Liver (tissue), 6 donors: ENCODE measurements at regions not wholly inside any gene's neighbourhood (a gene's known extent, or its start where the extent isn't known, plus 50 kb on each side); places are given as distances from the start of the nearest gene placed in this dataset.
"Not testable (repeated sequence)": the region's sequence is repeated elsewhere in the genome, so short reads cannot be mapped to it uniquely, and the experiment has no call there.

ENCODE experiments used
- DNase-seq: peaks from one replicate; pipeline ENCODE4 v3.0.0-alpha.2; 2017; ENCODE audit warnings: low spot score
- H3K27ac ChIP-seq, 2 donors: one replicate each; pipeline ENCODE4 v1.7.0; 2013; ENCODE audit warnings: inconsistent platforms in 2 of 2, low read length in 2 of 2, control low read depth in 1 of 2, low read depth in 1 of 2, mild to moderate bottlenecking in 1 of 2
- H3K27me3 ChIP-seq, 4 donors: one replicate each; pipeline versions ENCODE4 v1.6.1 to v1.7.0; 2013; ENCODE audit warnings: low read length in 3 of 4, inconsistent platforms in 1 of 4, mild to moderate bottlenecking in 1 of 4, moderate library complexity in 1 of 4; ENCODE audit not compliant: control insufficient read depth in 4 of 4, insufficient read depth in 4 of 4
- H3K36me3 ChIP-seq, 4 donors: one replicate each; pipeline versions ENCODE4 v1.6.1 to v1.7.0; 2013; ENCODE audit warnings: low read length in 3 of 4, mild to moderate bottlenecking in 3 of 4, low read depth in 1 of 4, moderate library complexity in 1 of 4; ENCODE audit not compliant: control insufficient read depth in 4 of 4, insufficient read depth in 3 of 4
- H3K4me1 ChIP-seq, 4 donors: one replicate each; pipeline versions ENCODE4 v1.6.1 to v1.7.0; 2013; ENCODE audit warnings: low read length in 3 of 4, mild to moderate bottlenecking in 3 of 4, moderate library complexity in 1 of 4; ENCODE audit not compliant: control insufficient read depth in 4 of 4, insufficient read depth in 4 of 4
- H3K4me3 ChIP-seq, 3 donors: one replicate each; pipeline versions ENCODE4 v1.6.1 to v1.7.0; 2013; ENCODE audit warnings: low read length in 3 of 3, control low read depth in 1 of 3, low read depth in 1 of 3, mild to moderate bottlenecking in 1 of 3
- H3K9ac ChIP-seq, 2 donors: one replicate each; pipeline ENCODE4 v1.7.0; 2013; ENCODE audit warnings: low read length in 2 of 2, mild to moderate bottlenecking in 2 of 2, moderate library complexity in 2 of 2, control low read depth in 1 of 2, low read depth in 1 of 2
- H3K9me3 ChIP-seq, 4 donors: one replicate each; pipeline versions ENCODE4 v1.6.1 to v1.7.0; 2013; ENCODE audit warnings: low read length in 3 of 4; ENCODE audit not compliant: control insufficient read depth in 4 of 4
- WGBS: extraction: QIAGEN DNeasy Blood & Tissue Kit; methylation state at CpG from one replicate; pipeline ENCODE4 v1.1.7; 2013; 5-methylcytosine and 5-hydroxymethylcytosine counted together
- donor health status: healthy.
- donor health status: healthy.
- donor health status: healthy.

DNA sequence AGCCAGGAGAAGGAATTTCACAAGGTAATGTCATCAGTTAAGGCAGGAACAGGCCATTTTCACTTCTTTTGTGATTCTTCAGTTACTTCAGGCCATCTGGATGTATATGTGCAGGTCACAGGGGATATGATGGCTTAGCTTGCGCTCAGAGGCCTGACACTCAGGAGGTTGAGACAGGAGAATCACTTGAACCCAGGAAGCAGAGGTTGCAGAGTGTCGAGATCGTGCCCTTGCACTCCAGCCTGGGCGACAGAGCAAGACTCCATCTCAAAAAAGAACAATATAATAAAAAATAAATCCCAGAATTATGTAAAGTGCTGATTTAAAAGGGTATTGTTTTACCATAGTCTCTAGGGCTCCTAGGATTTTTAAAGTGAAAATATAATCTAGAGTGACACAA, 235.9 kb upstream of the FAM240B start:
- not testable (repeated sequence) for H3K27ac ChIP-seq, H3K9ac ChIP-seq, DNase-seq, H3K27me3 ChIP-seq, H3K4me3 ChIP-seq, H3K9me3 ChIP-seq, H3K4me1 ChIP-seq, H3K36me3 ChIP-seq
- WGBS: 78% methylated on average over 4 of the region's 4 CpGs

DNA sequence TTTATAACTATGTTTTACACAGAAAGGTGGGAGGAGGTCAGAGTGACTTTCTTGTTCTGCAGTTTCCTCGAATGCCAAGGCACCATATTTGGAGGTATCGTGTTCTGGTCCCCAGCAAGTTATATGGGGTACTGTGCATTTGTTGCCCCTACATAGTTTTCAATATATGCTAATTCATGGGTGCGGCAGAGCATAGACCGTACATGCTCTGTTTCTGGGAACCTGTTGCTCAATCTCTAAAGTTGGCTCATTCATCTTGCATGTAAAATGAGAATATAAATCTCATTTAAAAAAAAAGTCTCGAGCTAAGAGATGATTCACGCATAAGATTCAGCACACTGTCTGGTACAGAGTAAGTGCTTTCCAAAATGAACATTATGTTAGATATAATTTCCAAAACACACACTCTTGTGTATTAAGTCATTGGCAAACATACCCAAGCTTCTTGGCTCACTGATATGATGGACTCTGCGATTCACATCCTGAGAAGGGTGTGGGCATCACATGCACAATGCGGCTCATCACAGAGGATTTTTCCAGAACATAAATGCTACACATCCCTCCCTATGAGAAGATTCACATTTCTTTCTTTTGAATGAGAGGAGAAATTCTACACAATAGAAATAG, 232.9 kb upstream of the FAM240B start:
- not testable (repeated sequence) for H3K36me3 ChIP-seq, H3K9ac ChIP-seq, H3K27ac ChIP-seq, DNase-seq, H3K9me3 ChIP-seq, H3K27me3 ChIP-seq, H3K4me1 ChIP-seq, H3K4me3 ChIP-seq
- 85% methylated on average over 5 of the region's 8 CpGs for WGBS

DNA sequence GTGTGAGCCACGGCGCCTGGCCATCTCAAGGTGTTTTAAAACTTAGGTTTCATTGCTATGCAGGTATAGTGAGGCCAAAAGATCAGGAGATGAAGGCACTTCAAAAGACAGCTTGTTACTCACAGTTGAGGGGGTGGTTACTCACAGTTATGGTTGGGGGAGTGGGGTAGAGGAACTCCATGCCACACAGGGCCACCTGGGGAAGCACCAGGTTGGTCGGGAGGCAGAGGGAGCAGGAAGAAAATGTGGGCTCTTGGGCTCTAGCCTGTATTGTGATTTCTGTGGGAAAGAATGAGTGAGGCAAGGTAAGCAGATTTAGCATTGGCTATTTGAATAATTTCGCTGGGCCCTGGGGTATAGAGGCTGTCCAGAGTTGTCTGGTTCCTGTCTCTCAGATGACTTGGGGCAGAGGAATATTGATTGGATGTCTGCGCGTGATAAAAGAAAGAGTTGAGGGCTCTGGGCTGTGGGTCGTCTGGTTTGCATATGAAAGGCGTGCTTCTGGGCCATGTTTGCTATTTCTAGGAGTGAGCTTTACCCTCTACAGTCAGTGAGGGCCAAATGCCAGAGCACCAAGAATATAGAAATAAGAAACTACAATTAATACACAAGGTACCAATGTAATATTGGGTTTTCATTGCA, 226.1 kb upstream of the FAM240B start:
- not testable (repeated sequence) for H3K27me3 ChIP-seq
- WGBS: no CpG with 5 or more reads among the region's 8 CpGs

DNA sequence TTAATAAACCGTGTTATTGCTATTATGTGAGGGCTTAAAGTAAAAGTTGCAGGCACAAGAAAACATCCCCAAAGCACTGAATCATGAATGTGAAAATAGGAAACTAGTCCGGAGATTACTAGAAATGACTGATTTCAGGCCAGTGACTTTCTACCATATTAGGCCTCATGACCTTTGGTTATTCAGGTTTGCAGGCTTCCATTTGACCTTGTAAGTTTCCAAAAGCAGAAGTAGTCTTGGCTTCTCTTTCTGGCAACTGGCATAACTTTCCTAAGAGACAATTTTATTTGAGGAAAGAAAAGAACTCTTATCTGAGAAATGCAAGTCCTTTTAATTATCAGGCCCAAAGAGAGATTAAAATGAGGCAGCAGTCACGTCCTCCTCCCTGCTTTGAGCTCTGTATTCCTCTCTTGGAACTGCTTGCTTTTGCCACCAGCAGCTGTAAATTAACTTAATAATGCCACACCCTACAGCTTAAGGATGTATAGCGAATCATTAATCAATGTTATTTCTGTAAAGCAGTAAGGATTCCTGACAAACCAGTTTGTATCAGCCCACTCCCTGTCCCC, 225.0 kb upstream of the FAM240B start:
- not testable (repeated sequence) for H3K4me3 ChIP-seq, H3K9me3 ChIP-seq, H3K4me1 ChIP-seq, H3K9ac ChIP-seq, DNase-seq, H3K27me3 ChIP-seq, H3K27ac ChIP-seq, H3K36me3 ChIP-seq
- WGBS: no CpG with 5 or more reads among the region's 4 CpGs

More for the DNA sequence above, 226.1 kb upstream of the FAM240B start:
- not testable (repeated sequence) for H3K4me1 ChIP-seq, H3K4me3 ChIP-seq, H3K9ac ChIP-seq, H3K27ac ChIP-seq, H3K9me3 ChIP-seq, DNase-seq, H3K36me3 ChIP-seq

DNA sequence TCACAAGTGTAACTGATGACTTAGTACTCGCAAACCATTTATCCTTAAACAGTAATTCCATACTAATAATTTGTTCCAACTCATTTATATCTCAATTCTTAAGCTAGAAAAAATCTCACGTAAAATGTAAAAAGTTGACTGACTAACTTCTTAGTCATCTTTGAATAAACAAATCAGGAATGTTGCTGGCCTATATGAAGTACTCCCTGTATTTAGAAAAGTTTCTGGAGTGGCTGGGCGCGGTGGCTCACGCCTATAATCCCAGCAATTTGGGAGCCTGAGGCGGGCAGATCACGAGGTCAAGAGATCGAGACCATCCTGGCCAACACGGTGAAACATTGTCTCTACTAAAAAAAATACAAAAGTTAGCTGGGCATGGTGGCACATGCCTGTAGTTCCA, 220.6 kb upstream of the FAM240B start:
- no CpG with 5 or more reads among the region's 9 CpGs for WGBS
- not testable (repeated sequence) for DNase-seq, H3K27me3 ChIP-seq, H3K36me3 ChIP-seq, H3K9me3 ChIP-seq, H3K27ac ChIP-seq, H3K9ac ChIP-seq, H3K4me3 ChIP-seq, H3K4me1 ChIP-seq

DNA sequence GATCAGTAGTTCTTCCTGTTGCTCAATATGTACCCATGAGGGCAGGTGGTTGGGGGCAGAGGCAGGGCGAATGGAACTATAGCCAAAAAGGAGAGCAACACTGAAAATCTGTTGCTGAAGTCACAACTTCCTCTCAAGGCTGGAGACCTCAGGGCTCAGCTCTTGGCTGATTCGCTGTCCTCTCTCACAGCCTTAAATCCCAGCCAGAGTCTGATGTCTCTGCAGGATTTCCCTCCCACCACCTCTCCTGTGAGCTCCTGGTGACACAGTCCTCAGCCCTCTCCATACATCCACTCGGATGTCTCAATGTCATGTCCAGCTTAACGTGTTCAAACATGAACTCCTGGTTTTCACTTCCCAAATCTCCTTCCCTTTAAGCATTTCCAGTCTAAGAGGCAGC, 218.7 kb upstream of the FAM240B start:
- H3K27me3 ChIP-seq, DNase-seq: not testable (repeated sequence)

DNA sequence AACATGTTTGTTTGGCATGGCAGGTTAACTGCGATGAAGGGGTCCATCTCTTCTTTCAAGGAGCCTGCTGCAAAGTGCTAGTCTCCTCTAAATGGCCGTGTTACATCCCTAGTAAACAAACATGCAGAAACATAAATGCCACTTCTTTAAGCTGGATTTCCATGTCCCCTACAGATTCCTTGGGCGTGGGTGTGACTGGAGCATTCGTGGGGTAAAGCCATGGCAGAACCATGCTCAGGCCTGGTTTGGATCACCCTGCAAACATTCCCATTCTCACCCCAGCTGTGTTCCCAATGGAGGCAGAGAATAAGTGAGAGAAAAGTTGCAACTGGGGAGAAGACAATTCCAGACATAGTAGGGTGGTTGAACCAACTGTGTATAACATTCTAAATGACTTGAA, 208.0 kb upstream of the FAM240B start:
- not testable (repeated sequence) for H3K27me3 ChIP-seq, H3K4me1 ChIP-seq, H3K27ac ChIP-seq, H3K9me3 ChIP-seq, H3K9ac ChIP-seq, DNase-seq, H3K36me3 ChIP-seq, H3K4me3 ChIP-seq
- 69% methylated on average over 2 of the region's 4 CpGs for WGBS

More for the DNA sequence above, 218.7 kb upstream of the FAM240B start:
- not testable (repeated sequence) for H3K9me3 ChIP-seq, H3K4me1 ChIP-seq, H3K4me3 ChIP-seq, H3K9ac ChIP-seq, H3K36me3 ChIP-seq, H3K27ac ChIP-seq
- 38% methylated on average over 1 of the region's 4 CpGs for WGBS

DNA sequence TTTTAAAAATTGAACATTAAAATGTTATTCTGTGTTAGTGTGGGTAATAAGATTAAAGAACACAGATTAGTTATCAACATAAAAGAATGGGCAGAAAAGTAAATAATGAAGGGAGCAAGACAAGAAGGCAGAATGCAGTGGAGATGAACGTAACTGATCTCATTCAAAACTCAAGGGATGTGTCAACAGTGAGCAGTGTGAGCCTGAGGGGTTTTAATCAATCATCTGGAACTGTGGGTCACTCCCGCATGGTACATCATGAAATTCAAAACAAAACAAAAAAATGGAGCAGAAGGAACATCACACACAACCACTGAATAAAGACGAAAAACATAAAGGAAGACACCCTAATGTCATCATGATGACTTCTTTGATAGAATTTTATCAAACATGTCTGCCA, 206.6 kb upstream of the FAM240B start:
- H3K27ac ChIP-seq, DNase-seq, H3K4me1 ChIP-seq, H3K9me3 ChIP-seq, H3K27me3 ChIP-seq, H3K4me3 ChIP-seq, H3K9ac ChIP-seq, H3K36me3 ChIP-seq: not testable (repeated sequence)
- WGBS: no CpG with 5 or more reads among the region's 3 CpGs
